ENCODE measurements at regions not wholly inside any gene's neighbourhood (a gene's known extent, or its start where the extent isn't known, plus 50 kb on each side); places are given as distances from the start of the nearest gene placed in this dataset.
A peak's percentile ranks its signal among the peaks of the same experiment; 100 is the strongest.

DNA sequence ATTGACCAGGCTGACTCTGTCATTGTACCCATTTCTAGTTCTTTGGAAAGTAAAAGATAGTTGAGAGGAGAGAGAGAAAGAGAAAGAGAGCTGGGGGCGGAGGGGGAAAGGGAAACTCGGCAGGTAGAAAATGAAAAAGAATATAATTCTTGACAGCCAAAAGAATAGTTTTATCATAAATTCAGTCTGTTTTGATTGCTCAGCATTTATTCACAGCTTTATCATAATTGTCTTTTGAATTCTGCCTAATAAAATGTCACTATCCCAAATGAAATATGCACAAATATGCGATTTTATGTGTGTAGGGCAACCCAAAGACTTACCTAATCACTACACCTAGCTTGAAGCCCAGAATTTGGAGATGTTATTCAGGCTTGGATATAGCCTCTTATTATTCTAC is 1024.0 kb upstream of the PABPC4L start (continued):
- TF ChIP-seq, protein P1, sequence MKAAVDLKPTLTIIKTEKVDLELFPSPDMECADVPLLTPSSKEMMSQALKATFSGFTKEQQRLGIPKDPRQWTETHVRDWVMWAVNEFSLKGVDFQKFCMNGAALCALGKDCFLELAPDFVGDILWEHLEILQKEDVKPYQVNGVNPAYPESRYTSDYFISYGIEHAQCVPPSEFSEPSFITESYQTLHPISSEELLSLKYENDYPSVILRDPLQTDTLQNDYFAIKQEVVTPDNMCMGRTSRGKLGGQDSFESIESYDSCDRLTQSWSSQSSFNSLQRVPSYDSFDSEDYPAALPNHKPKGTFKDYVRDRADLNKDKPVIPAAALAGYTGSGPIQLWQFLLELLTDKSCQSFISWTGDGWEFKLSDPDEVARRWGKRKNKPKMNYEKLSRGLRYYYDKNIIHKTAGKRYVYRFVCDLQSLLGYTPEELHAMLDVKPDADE (IDR thresholded peaks at IDR 0.05) = no peak
- TF ChIP-seq POLR2AphosphoS5 (IDR thresholded peaks at IDR 0.05; ENCODE audit: low read depth) (no peak), NANOG (IDR thresholded peaks at IDR 0.05; ENCODE audit: borderline replicate concordance) (no peak), ZNF331 (CRISPR knock-in tag; IDR thresholded peaks at IDR 0.05; ENCODE audit: low read depth) (no peak)
- TF ChIP-seq, protein P2, sequence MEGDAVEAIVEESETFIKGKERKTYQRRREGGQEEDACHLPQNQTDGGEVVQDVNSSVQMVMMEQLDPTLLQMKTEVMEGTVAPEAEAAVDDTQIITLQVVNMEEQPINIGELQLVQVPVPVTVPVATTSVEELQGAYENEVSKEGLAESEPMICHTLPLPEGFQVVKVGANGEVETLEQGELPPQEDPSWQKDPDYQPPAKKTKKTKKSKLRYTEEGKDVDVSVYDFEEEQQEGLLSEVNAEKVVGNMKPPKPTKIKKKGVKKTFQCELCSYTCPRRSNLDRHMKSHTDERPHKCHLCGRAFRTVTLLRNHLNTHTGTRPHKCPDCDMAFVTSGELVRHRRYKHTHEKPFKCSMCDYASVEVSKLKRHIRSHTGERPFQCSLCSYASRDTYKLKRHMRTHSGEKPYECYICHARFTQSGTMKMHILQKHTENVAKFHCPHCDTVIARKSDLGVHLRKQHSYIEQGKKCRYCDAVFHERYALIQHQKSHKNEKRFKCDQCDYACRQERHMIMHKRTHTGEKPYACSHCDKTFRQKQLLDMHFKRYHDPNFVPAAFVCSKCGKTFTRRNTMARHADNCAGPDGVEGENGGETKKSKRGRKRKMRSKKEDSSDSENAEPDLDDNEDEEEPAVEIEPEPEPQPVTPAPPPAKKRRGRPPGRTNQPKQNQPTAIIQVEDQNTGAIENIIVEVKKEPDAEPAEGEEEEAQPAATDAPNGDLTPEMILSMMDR (conservative IDR thresholded peaks at IDR 0.05; ENCODE audit: low read depth in 2 of 2) = no peak

DNA sequence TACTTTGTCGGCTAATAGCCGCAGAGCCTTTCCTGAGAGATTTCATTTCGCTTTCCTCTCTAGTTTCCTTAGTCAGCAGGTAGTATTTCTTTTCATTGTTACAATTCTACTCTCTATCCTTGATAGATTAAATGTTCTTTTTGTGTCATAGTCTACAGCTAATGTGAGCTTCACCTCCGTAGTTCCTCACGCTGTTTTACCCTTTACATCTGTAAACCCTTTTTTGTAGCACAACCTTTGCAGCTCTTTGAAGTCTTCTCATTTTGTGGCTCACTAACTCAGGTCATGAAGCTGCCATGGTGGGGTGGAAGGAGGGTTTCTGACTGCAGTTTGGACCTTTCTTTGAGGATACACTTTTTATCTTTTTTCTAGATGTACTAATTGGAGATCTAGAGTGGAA is 1008.8 kb upstream of the PABPC4L start:
- DNase-seq (ENCODE audit: low spot score) (no peak), ATAC-seq (peak; percentile 41; the same call in 2 of the 3 replicates)
- H3K36me3 ChIP-seq (ENCODE audit: insufficient read depth) = no peaks in the 10 kb centered on the region
- Mint-ChIP-seq H3K36me3 (ENCODE audit: low read depth) (no peaks in the 10 kb centered on the region), H3K27me3 (ENCODE audit: insufficient read depth, low read depth, poor library complexity) (no peaks in the 10 kb centered on the region), H3K4me3 (no peak overlapping the region), H3K9me3 (no peaks in the 10 kb centered on the region), H3K27ac (peak overlapping the region; percentile 59; the same call in 1 of the 2 replicates), H3K4me1 (peaks cover 9% of the 10 kb centered on the region)
- H3F3A ChIP-seq (replicated peaks; ENCODE audit: low read depth) = no peaks in the 10 kb centered on the region
- H3K4me2 ChIP-seq = no peak overlapping the region
- H3K27ac ChIP-seq (ENCODE audit: low read depth) = no peak overlapping the region
- TF ChIP-seq, protein P2 (conservative IDR thresholded peaks at IDR 0.05; ENCODE audit: low read depth in 2 of 2) = no peak
- TF ChIP-seq POLR2AphosphoS5 (IDR thresholded peaks at IDR 0.05; ENCODE audit: low read depth) (no peak), JUNB (IDR thresholded peaks at IDR 0.05; ENCODE audit: unreplicated experiment) (no peak), EZH2phosphoT487 (IDR thresholded peaks at IDR 0.05; ENCODE audit: unreplicated experiment) (no peak), STAT1 (IDR thresholded peaks at IDR 0.05; ENCODE audit: unreplicated experiment) (no peak), EZH2 (IDR thresholded peaks at IDR 0.05; ENCODE audit: low read depth, unreplicated experiment) (no peak), ZNF114 (CRISPR knock-in tag; IDR thresholded peaks at IDR 0.05) (no peak), ZNF331 (CRISPR knock-in tag; IDR thresholded peaks at IDR 0.05; ENCODE audit: low read depth) (no peak)
- TF ChIP-seq, protein P3, sequence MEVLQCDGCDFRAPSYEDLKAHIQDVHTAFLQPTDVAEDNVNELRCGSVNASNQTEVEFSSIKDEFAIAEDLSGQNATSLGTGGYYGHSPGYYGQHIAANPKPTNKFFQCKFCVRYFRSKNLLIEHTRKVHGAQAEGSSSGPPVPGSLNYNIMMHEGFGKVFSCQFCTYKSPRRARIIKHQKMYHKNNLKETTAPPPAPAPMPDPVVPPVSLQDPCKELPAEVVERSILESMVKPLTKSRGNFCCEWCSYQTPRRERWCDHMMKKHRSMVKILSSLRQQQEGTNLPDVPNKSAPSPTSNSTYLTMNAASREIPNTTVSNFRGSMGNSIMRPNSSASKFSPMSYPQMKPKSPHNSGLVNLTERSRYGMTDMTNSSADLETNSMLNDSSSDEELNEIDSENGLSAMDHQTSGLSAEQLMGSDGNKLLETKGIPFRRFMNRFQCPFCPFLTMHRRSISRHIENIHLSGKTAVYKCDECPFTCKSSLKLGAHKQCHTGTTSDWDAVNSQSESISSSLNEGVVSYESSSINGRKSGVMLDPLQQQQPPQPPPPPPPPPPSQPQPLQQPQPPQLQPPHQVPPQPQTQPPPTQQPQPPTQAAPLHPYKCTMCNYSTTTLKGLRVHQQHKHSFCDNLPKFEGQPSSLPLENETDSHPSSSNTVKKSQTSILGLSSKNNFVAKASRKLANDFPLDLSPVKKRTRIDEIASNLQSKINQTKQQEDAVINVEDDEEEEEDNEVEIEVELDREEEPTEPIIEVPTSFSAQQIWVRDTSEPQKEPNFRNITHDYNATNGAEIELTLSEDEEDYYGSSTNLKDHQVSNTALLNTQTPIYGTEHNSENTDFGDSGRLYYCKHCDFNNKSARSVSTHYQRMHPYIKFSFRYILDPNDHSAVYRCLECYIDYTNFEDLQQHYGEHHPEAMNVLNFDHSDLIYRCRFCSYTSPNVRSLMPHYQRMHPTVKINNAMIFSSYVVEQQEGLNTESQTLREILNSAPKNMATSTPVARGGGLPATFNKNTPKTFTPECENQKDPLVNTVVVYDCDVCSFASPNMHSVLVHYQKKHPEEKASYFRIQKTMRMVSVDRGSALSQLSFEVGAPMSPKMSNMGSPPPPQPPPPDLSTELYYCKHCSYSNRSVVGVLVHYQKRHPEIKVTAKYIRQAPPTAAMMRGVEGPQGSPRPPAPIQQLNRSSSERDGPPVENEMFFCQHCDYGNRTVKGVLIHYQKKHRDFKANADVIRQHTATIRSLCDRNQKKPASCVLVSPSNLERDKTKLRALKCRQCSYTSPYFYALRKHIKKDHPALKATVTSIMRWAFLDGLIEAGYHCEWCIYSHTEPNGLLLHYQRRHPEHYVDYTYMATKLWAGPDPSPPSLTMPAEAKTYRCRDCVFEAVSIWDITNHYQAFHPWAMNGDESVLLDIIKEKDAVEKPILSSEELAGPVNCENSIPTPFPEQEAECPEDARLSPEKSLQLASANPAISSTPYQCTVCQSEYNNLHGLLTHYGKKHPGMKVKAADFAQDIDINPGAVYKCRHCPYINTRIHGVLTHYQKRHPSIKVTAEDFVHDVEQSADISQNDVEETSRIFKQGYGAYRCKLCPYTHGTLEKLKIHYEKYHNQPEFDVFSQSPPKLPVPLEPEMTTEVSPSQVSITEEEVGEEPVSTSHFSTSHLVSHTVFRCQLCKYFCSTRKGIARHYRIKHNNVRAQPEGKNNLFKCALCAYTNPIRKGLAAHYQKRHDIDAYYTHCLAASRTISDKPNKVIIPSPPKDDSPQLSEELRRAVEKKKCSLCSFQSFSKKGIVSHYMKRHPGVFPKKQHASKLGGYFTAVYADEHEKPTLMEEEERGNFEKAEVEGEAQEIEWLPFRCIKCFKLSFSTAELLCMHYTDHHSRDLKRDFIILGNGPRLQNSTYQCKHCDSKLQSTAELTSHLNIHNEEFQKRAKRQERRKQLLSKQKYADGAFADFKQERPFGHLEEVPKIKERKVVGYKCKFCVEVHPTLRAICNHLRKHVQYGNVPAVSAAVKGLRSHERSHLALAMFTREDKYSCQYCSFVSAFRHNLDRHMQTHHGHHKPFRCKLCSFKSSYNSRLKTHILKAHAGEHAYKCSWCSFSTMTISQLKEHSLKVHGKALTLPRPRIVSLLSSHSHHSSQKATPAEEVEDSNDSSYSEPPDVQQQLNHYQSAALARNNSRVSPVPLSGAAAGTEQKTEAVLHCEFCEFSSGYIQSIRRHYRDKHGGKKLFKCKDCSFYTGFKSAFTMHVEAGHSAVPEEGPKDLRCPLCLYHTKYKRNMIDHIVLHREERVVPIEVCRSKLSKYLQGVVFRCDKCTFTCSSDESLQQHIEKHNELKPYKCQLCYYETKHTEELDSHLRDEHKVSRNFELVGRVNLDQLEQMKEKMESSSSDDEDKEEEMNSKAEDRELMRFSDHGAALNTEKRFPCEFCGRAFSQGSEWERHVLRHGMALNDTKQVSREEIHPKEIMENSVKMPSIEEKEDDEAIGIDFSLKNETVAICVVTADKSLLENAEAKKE (CRISPR knock-in tag; IDR thresholded peaks at IDR 0.05) = no peak
- TF ChIP-seq, protein P1 (IDR thresholded peaks at IDR 0.05) = no peak
- H3K9me2 ChIP-seq (ENCODE audit: insufficient read depth) = no peaks in the 10 kb centered on the region
- H3K27me3 ChIP-seq (ENCODE audit: insufficient read depth) = no peaks in the 10 kb centered on the region
- H3K4me3 ChIP-seq = no peak overlapping the region
- H3K79me2 ChIP-seq (replicated peaks; ENCODE audit: insufficient read depth) = no peaks in the 10 kb centered on the region
- H4K20me1 ChIP-seq (replicated peaks; ENCODE audit: insufficient read depth) = no peaks in the 10 kb centered on the region
- H2AFZ ChIP-seq = no peak overlapping the region
- no peaks in the 10 kb centered on the region for H3K4me1 ChIP-seq (ENCODE audit: insufficient read depth)
